B cell (primary cell): ENCODE measurements at regions not wholly inside any gene's neighbourhood (a gene's known extent, or its start where the extent isn't known, plus 50 kb on each side); places are given as distances from the start of the nearest gene placed in this dataset.
"Not testable (repeated sequence)": the region's sequence is repeated elsewhere in the genome, so short reads cannot be mapped to it uniquely, and the experiment has no call there.

Source experiments
- ATAC-seq: fragments of 200-7000 bp; cut with Tn5 transposase; one replicate; pipeline ENCODE4 v1.10.0; 2021; ENCODE audit warnings: low read depth, mild to moderate bottlenecking, moderate number of reproducible peaks, moderate library complexity
- CTCF ChIA-PET: fragments of 350-600 bp; sonication (Branson Sonifier 250); formaldehyde crosslinking; loops from one replicate; lab custom pipeline; 2021; ENCODE audit warnings: antibody characterized with exemption, inconsistent platforms; lab: Charles Lee
- POLR2A ChIA-PET: fragments of 350-600 bp; sonication (Branson Sonifier 250); formaldehyde crosslinking; loops from one replicate; lab custom pipeline; 2021; ENCODE audit warnings: antibody characterized with exemption; lab: Charles Lee
- DNase-seq: peaks from one replicate; pipeline ENCODE4 v3.0.0; 2013
- H2AFZ ChIP-seq: 2 replicates; pipeline ENCODE4 v1.6.1; 2012; ENCODE audit warnings: mild to moderate bottlenecking, low read depth, low read length; ENCODE audit not compliant: insufficient read depth, poor library complexity, severe bottlenecking
- H3K27ac ChIP-seq, 2 donors: 1 replicate in 1 of 2; 2 replicates in 1 of 2; pipeline ENCODE4 v1.5.1; 2012 to 2013; ENCODE audit warnings: low read length in 2 of 2, mild to moderate bottlenecking in 2 of 2, moderate library complexity in 1 of 2
- H3K27me3 ChIP-seq, 4 experiments: fragments of 200-600 bp in 1 of 4; sonication (generic) in 1 of 4; replicated peaks in 1 of 4; 1 replicate in 2 of 4; 2 replicates in 2 of 4; pipeline versions ENCODE4 v1.6.1 to v1.7.0; 2013 to 2016; ENCODE audit warnings: low read length in 3 of 4, mild to moderate bottlenecking in 2 of 4, mixed read lengths in 1 of 4, moderate library complexity in 1 of 4; ENCODE audit not compliant: insufficient read depth in 4 of 4, control insufficient read depth in 3 of 4; ENCODE audit errors: control extremely low read depth in 1 of 4
- H3K36me3 ChIP-seq, 2 experiments: replicated peaks in 1 of 2; 1 replicate in 1 of 2; 2 replicates in 1 of 2; pipeline versions ENCODE4 v1.6.1 to v1.7.1; 2013; ENCODE audit warnings: low read length in 1 of 2; ENCODE audit not compliant: insufficient read depth in 2 of 2, control insufficient read depth in 1 of 2; ENCODE audit errors: control extremely low read depth in 1 of 2, extremely low read depth in 1 of 2
- H3K4me1 ChIP-seq, 2 donors: fragments of 200-600 bp in 1 of 2; sonication (generic) in 1 of 2; 1 replicate in 1 of 2; 2 replicates in 1 of 2; pipeline versions ENCODE4 v1.5.1 to v1.6.1; 2013 to 2017; ENCODE audit warnings: low read length in 2 of 2; ENCODE audit not compliant: control insufficient read depth in 2 of 2, insufficient read depth in 2 of 2
- H3K4me2 ChIP-seq: replicated peaks from 2 replicates; pipeline ENCODE3; 2012; ENCODE audit warnings: mild to moderate bottlenecking, low read depth, low read length; ENCODE audit not compliant: poor library complexity, severe bottlenecking
- H3K4me3 ChIP-seq, 5 experiments: fragments of 200-600 bp in 1 of 5; sonication (generic) in 1 of 5; 1 replicate in 3 of 5; 2 replicates in 2 of 5; pipeline versions ENCODE4 v1.5.1 to v1.7.0; 2011 to 2016; ENCODE audit warnings: low read length in 4 of 5, mild to moderate bottlenecking in 4 of 5, low read depth in 2 of 5, control low read depth in 1 of 5, moderate library complexity in 1 of 5; ENCODE audit not compliant: insufficient read depth in 1 of 5; ENCODE audit errors: control extremely low read depth in 1 of 5, extremely low read depth in 1 of 5
- H3K79me2 ChIP-seq: fragments of 200-600 bp; sonication (generic); one replicate; pipeline ENCODE4 v1.6.0; 2016; ENCODE audit warnings: low read length; ENCODE audit not compliant: control insufficient read depth, insufficient read depth
- H3K9ac ChIP-seq: fragments of 200-600 bp; sonication (generic); 2 replicates; pipeline ENCODE4 v1.6.1; 2017; ENCODE audit warnings: mild to moderate bottlenecking, low read length, moderate library complexity
- H3K9me3 ChIP-seq, 3 donors: one replicate each; pipeline versions ENCODE4 v1.6.1 to v1.7.1; 2013; ENCODE audit warnings: low read length in 2 of 3; ENCODE audit not compliant: control insufficient read depth in 2 of 3, insufficient read depth in 1 of 3; ENCODE audit errors: control extremely low read depth in 1 of 3
- H4K20me1 ChIP-seq: 2 replicates; pipeline ENCODE4 v1.6.0; 2012; ENCODE audit warnings: mild to moderate bottlenecking, low read length; ENCODE audit not compliant: insufficient read depth, control insufficient read depth, poor library complexity, severe bottlenecking
- H3K27ac Mint-ChIP-seq: one replicate; pipeline ENCODE4 v1.8.0; 2021; ENCODE audit warnings: mixed read lengths
- H3K27me3 Mint-ChIP-seq: one replicate; pipeline ENCODE4 v1.8.0; 2021; ENCODE audit warnings: mixed read lengths
- H3K4me1 Mint-ChIP-seq: one replicate; pipeline ENCODE4 v1.8.0; 2021; ENCODE audit warnings: mixed read lengths
- H3K4me3 Mint-ChIP-seq: one replicate; pipeline ENCODE4 v1.8.0; 2021; ENCODE audit warnings: mixed read lengths
- H3K9me3 Mint-ChIP-seq: one replicate; pipeline ENCODE4 v1.8.0; 2022; ENCODE audit warnings: mixed read lengths; ENCODE audit not compliant: insufficient read depth
- CTCF ChIP-seq: fragments of 200-600 bp; IDR thresholded peaks from one replicate; pipeline ENCODE4 v1.8.0; 2022; ENCODE audit warnings: antibody characterized with exemption, mild to moderate bottlenecking
- EZH2 ChIP-seq: IDR thresholded peaks from 2 replicates; pipeline ENCODE4 v1.6.1; 2012; ENCODE audit warnings: borderline replicate concordance, low read depth, mild to moderate bottlenecking, moderate library complexity, low read length; ENCODE audit not compliant: insufficient read depth, poor library complexity, severe bottlenecking
- WGBS: methylation state at CpG from one replicate; pipeline ENCODE4 v1.1.5; 2013; ENCODE audit warnings: missing lambda C conversion rate; ENCODE audit not compliant: insufficient coverage; 5-methylcytosine and 5-hydroxymethylcytosine counted together
- intact Hi-C: fragments of 100-400 bp; cut with micrococcal nuclease; formaldehyde crosslinking; loops from one replicate; pipeline ENCODE4 v1.10.0; 2022

GRCh38 chr7:34581698-34582097, 76.3 kb upstream of the NPSR1 start:
- POLR2A ChIA-PET, H4K20me1 ChIP-seq, H3K4me1 Mint-ChIP-seq, H3K9me3 Mint-ChIP-seq, H3K27me3 Mint-ChIP-seq, H3K27me3 ChIP-seq, H3K9me3 ChIP-seq, ATAC-seq, H3K4me2 ChIP-seq, intact Hi-C loops, H3K4me3 ChIP-seq, H3K36me3 ChIP-seq, H3K27ac Mint-ChIP-seq, H2AFZ ChIP-seq, H3K4me3 Mint-ChIP-seq, H3K27ac ChIP-seq, H3K4me1 ChIP-seq, DNase-seq, H3K79me2 ChIP-seq, H3K9ac ChIP-seq, CTCF ChIA-PET: not testable (repeated sequence)
- WGBS: no CpG with 5 or more reads among the region's 6 CpGs

GRCh38 chr7:34584526-34584925, 73.5 kb upstream of the NPSR1 start:
- ATAC-seq (no peak), DNase-seq (no peak)
- Histone ChIP-seq H3K4me1 (no peaks in the 10 kb centered on the region), H3K27me3 (no peaks in the 10 kb centered on the region), H3K27ac (no peak overlapping the region), H3K4me2 (no peak overlapping the region), H2AFZ (no peak overlapping the region), H4K20me1 (no peaks in the 10 kb centered on the region), H3K9me3 (peaks cover 0 to 3% (median 0%) of the 10 kb centered on the region in 3 donors), H3K4me3 (no peak overlapping the region), H3K79me2 (no peaks in the 10 kb centered on the region), H3K36me3 (no peaks in the 10 kb centered on the region), H3K9ac (no peak overlapping the region)
- ChIA-PET CTCF (no interaction called here), POLR2A (no interaction called here)
- no peaks in the 10 kb centered on the region for H3K27me3 Mint-ChIP-seq
- no peaks in the 10 kb centered on the region for H3K4me1 Mint-ChIP-seq
- no peak overlapping the region for H3K4me3 Mint-ChIP-seq
- H3K27ac Mint-ChIP-seq: no peak overlapping the region
- TF ChIP-seq EZH2 (no peak), CTCF (no peak)
- intact Hi-C loops: no loop called here
- WGBS: 94% methylated on average over 5 of the region's 6 CpGs
- peaks cover 10% of the 10 kb centered on the region for H3K9me3 Mint-ChIP-seq
